GM12864 (cell line): ENCODE measurements at regions not wholly inside any gene's neighbourhood (a gene's known extent, or its start where the extent isn't known, plus 50 kb on each side); places are given as distances from the start of the nearest gene placed in this dataset.
A peak's percentile ranks its signal among the peaks of the same experiment; 100 is the strongest.

Source experiments
- DNase-seq: peaks from one replicate; pipeline ENCODE4 v3.0.0-alpha.2; 2011; ENCODE audit warnings: low read depth
- H3K4me3 ChIP-seq: 2 replicates; pipeline ENCODE4 v1.5.1; 2011; ENCODE audit warnings: mild to moderate bottlenecking, low read depth, low read length, control low read depth
- TF ChIP-seq, protein P1 (sequence below): IDR thresholded peaks from 2 replicates; pipeline ENCODE4 v1.5.1; 2011; ENCODE audit warnings: low read depth, mild to moderate bottlenecking, moderate library complexity, low read length, control low read depth, inconsistent platforms; ENCODE audit errors: missing control alignments

DNA sequence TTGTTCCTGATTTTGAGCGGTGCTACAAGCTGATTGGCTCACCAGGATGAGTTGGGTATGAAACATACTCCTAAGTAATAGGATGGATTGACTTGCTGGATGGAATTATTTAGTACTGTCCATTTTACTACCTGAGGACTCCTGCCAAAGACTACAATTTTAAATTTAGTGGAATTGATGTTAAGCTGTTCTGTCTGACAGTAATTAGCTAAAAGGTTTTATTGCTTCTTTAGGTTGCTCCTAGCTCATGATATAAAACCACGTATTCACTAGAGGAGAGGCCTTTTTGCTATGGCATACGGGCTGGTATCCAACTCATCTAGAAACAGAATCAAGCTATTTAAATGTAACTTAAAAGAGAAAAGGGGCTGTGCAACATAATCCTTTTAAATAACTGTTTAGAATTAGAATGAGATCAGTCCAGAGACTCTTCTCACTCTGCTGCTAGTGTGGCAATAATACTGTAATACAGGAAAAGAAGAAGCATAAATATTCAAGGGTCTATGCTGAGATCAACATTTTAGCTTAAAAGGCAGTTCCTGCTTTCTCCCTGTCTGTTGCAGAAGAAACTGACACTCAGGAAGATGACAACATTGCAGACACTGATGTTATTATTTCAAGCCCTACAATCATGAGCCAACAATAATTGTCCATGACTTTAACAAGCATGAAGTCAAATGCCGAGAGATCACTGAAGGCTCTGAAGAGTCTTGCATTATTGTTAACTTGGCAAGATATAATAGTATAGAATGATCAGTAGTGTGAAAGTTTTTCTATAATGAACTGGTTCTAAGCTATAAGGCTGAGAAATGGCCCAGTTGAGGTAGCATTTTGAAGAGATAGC, 258.7 kb upstream of the ADGRL4 start:
- DNase-seq = no peak
- TF ChIP-seq, protein P1, sequence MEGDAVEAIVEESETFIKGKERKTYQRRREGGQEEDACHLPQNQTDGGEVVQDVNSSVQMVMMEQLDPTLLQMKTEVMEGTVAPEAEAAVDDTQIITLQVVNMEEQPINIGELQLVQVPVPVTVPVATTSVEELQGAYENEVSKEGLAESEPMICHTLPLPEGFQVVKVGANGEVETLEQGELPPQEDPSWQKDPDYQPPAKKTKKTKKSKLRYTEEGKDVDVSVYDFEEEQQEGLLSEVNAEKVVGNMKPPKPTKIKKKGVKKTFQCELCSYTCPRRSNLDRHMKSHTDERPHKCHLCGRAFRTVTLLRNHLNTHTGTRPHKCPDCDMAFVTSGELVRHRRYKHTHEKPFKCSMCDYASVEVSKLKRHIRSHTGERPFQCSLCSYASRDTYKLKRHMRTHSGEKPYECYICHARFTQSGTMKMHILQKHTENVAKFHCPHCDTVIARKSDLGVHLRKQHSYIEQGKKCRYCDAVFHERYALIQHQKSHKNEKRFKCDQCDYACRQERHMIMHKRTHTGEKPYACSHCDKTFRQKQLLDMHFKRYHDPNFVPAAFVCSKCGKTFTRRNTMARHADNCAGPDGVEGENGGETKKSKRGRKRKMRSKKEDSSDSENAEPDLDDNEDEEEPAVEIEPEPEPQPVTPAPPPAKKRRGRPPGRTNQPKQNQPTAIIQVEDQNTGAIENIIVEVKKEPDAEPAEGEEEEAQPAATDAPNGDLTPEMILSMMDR = no peak
- no peak overlapping the region for H3K4me3 ChIP-seq

DNA sequence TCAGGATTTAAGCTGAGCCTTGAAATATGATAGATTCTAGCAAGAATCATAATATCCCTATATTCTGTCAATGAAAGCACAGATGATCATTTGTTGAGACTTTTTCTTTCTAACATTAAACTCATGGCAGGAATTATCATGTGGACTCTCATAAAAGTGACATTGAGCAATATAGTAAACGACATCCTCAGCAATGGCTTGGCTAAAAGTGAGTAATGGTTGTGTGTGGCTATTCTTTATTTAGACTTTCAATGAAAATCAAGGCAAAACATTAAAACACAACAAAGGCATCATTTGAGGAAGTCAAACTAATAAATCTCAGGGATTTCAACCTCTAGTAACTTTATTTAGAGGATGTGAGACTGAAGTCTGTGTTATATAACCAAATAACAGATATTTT, 257.8 kb upstream of the ADGRL4 start:
- H3K4me3 ChIP-seq = no peak overlapping the region
- no peak for DNase-seq
- TF ChIP-seq, protein P1 = no peak

DNA sequence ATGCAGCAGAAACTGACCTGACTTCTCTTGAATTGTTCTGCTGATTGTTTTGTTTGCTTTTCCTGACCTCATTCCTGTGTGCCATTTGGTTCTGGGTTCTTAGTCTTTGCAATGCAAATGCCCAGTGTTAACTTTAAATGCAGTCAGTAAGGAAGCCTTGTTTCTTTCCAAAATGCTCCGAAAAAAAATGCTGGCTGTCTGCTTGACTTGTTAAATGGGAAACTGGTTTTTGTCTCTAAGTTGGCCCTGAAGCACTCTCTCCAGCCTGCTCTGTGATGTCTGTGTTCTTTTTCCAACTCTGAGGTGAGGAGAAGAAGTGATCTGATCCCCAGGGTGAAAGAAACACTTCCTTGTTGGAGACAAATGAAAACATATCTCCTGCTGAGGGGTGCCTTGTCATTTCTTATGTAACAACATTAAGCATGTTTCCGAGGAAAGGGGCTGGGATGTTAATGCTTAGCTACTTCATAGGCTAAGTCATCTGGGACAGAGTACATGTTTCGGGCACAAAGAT, 256.3 kb upstream of the ADGRL4 start:
- TF ChIP-seq, protein P1 = no peak
- DNase-seq = no peak

DNA sequence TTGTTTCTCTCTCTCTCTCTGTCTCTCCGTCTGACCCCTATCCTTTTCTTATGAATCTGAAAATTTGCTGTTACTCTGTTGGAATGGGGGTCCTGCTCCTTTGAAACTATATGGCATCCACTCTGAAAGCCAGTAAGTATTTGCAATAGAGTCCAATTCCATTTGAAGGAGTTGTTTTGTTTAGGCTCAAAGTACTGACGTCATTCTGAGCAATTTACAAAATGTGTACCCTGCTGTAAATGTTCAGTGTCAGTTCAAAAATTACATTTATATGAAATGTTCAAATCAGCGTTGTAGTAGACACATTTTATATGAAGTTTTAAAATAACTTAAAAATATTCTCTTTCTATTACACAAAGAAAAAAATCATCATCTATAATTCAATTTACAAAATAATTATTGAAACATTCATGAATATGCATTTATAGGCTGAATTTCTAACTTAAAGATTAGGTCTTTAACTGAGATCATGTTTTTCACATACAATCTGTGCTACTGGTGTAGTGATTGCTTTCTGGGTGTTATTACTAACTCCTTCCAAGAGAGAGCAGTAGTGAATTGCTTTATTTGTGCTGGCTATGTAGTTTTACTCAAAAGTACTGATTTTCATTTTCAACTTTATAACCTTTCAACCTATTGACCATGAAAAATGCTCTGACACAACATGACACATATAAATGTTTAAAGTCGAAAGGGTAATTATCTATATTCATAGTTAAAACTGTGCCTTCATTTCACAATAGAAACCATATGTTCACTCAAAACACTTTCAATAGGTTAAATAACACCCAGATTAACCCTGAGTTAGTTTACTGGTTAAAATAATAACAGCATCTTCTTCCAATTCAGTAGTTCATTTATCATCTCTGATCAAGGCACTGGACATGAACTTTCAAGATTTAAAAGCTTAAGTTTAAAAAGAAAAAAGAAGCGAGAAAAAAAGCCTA, 253.1 kb upstream of the ADGRL4 start:
- no peak for DNase-seq
- no peak overlapping the region for H3K4me3 ChIP-seq
- TF ChIP-seq, protein P1 = peak; percentile 45

More for the DNA sequence above, 256.3 kb upstream of the ADGRL4 start:
- no peak overlapping the region for H3K4me3 ChIP-seq

DNA sequence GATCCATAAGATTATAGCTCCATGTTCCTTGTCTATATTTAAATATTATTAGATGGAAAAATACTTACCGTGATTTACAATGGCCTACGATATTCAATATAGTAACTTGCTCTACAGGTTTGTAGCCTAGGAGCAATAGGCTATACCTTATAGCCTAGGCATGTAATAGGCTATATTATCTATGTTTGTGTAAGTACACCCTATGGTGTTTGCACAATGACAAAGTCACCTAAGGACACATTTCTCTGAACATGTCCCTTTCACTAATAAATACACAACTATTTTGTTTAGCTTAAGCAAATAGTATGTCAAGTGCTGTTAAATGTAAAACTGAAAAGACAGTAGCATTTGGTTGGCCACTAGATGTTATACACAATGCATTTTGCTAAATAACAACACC, 248.9 kb upstream of the ADGRL4 start:
- H3K4me3 ChIP-seq = no peak overlapping the region
- TF ChIP-seq, protein P1 = no peak
- no peak for DNase-seq

DNA sequence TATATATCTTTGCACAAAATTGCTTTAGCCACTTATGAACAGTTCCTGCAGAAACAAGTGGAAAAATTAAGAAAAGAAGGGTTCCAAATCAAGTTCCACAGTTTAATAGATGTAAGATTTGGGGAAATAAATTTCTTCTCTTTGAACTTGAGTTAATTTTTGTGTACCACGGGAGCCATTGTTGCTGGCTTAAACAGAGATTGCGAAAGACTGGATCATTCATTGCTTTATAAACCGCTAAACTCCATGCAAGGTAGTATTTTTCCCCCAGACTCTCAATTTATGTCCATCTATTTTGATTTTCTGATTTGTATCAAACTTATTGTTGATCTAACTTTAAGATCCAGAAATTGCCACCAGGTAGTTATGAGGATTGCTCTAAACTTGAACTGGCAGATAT, 246.1 kb upstream of the ADGRL4 start:
- DNase-seq = no peak
- TF ChIP-seq, protein P1 = no peak
- no peak overlapping the region for H3K4me3 ChIP-seq
